ENCODE measurements at regions not wholly inside any gene's neighbourhood (a gene's known extent, or its start where the extent isn't known, plus 50 kb on each side); places are given as distances from the start of the nearest gene placed in this dataset.

DNA sequence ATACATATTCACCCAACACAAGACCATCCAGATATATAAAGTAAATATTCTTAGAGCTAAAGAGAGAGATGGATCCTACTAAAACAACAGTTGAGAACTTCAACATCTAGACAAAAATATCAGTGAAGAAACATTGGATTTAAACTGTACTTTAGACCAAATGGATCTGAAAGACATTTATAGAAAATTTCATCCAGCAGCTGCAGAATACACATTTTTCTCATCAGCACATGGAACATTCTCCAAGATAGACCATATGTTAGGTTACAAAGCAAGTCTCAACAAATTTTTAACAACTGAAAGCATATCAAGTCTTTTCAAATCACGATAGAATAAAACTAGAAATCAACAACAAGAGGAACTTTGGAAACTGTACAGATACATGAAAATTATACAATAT is 369.0 kb upstream of the CCDC54 start:
- Histone ChIP-seq H3K27ac (no peak overlapping the region), H3K4me3 (no peak overlapping the region)
- DNase-seq (ENCODE audit: low spot score): no peak
- TF ChIP-seq, protein P1, sequence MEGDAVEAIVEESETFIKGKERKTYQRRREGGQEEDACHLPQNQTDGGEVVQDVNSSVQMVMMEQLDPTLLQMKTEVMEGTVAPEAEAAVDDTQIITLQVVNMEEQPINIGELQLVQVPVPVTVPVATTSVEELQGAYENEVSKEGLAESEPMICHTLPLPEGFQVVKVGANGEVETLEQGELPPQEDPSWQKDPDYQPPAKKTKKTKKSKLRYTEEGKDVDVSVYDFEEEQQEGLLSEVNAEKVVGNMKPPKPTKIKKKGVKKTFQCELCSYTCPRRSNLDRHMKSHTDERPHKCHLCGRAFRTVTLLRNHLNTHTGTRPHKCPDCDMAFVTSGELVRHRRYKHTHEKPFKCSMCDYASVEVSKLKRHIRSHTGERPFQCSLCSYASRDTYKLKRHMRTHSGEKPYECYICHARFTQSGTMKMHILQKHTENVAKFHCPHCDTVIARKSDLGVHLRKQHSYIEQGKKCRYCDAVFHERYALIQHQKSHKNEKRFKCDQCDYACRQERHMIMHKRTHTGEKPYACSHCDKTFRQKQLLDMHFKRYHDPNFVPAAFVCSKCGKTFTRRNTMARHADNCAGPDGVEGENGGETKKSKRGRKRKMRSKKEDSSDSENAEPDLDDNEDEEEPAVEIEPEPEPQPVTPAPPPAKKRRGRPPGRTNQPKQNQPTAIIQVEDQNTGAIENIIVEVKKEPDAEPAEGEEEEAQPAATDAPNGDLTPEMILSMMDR (IDR thresholded peaks at IDR 0.05): no peak

DNA sequence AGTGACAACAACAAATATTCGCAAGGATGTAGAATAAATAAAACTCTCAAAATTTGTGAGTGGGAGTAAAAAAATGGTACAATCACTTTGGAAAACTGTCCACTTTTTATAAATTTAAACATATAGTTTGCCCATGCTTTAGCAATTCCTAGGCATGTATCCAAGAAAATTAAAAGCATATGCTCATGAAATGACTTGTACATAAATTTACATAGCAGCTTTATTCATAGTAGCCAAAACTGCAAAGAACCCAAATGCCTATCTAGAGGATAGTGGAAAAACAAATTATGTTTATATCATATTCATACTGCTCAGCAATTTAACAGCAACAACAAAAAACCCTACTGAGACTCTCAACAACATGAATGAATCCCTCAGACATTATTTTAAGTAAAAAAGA is 363.6 kb upstream of the CCDC54 start:
- Histone ChIP-seq H3K4me3 (no peak overlapping the region), H3K27ac (no peak overlapping the region)
- DNase-seq (ENCODE audit: low spot score): no peak
- TF ChIP-seq, protein P1 (IDR thresholded peaks at IDR 0.05): no peak

DNA sequence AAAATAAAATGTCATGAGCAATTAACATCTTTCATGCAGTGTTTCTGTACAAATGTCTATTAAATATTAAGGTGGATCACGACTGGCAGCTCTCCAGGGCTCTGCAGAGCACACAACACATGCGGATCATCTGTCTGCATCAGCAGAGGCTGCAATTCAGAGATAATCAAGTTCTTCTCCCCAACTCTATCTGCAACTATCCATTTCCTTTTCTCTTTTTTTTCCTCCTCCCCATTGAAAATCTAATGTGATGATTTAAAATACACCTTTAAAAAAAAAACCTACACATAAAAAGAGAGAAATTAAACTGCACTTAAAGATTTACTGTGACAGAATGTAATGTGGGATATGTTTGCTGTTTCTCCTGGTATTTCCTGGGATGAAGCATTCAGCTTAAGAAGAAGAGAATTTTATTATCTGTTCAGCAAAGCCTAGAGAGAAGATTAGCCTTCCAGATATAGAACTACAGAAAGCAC is 352.6 kb upstream of the CCDC54 start:
- TF ChIP-seq, protein P1 (IDR thresholded peaks at IDR 0.05): no peak
- no peak for DNase-seq (ENCODE audit: low spot score)
- Histone ChIP-seq H3K4me3 (no peak overlapping the region), H3K27ac (no peak overlapping the region)

DNA sequence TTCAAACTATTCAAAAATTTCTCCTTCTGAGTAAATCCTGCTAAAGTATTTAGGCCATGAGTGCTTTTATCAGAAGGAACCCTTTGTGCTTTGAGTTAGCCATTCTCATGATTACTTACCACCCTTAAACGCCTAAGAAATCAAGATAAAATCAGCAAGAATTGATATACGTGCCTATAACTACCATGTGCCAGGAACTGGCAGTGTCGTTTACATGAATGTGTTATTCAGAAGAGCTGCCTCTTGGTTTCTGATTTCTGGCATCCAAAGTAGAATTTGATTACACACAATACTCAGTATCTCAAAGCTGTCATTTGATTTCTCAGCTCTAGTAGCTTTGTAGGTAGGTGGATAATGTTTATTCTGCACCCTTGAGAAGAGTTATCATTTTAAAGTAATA is 351.3 kb upstream of the CCDC54 start:
- no peak for DNase-seq (ENCODE audit: low spot score)
- no peak overlapping the region for H3K4me3 ChIP-seq
- TF ChIP-seq, protein P1 (IDR thresholded peaks at IDR 0.05): no peak
- H3K27ac ChIP-seq: no peak overlapping the region

DNA sequence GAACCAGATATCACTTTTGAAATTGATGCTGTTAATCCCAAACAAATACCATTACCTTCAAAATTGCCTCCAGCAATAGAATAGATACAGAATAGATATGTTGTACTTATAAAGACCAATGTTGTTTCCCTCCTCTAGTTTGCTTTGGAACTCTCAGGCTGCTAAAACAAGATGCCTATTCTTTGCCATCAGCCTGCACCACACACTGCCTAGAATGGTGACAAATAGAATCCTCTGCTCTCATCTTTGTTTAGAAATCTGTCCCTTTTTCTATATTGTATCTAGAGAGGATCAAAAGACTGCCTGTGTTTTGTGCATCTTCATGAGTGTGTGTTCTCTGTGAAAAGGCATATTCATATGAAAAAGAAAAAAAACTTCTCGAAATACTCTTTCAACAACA is 349.2 kb upstream of the CCDC54 start:
- no peak overlapping the region for H3K4me3 ChIP-seq
- no peak overlapping the region for H3K27ac ChIP-seq
- TF ChIP-seq, protein P1 (IDR thresholded peaks at IDR 0.05): no peak
- no peak for DNase-seq (ENCODE audit: low spot score)

DNA sequence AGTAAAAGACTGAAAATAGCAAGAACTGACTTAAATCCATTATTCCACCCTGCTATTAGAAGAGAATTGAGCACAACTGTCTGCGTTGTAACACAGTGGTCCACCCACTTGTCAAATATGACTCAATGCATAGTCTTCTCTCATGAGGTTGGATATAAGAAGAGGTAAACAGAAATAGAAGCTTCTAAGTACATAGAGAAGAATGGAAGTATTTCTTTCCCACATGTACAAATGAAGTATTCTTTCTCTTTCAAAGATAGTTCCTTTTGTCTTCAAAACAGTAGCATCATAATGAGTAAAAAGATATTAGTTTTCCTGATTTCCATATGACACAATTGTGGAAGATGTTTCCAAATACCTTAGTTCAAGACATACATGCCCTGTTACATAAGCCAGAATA is 348.6 kb upstream of the CCDC54 start:
- TF ChIP-seq, protein P1 (IDR thresholded peaks at IDR 0.05): no peak
- Histone ChIP-seq H3K4me3 (no peak overlapping the region), H3K27ac (no peak overlapping the region)
- no peak for DNase-seq (ENCODE audit: low spot score)

DNA sequence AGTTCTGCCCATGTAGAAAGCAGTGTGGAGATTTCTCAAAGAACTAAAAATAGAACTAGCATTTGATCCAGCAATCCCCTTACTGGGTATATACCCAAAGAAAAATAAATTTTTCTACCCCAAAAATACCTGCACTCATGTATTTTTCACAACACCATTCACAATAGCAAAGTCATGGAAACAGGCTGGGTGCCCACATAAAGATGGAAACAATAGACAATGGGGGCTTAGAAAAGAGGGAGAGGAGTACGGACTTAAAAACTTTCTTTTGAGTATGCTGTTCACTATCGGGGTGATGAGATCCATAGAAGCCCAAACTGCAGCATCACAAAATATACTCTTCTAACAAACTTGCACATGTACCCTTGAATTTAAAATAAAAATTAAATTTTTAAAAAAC is 345.1 kb upstream of the CCDC54 start:
- no peak overlapping the region for H3K4me3 ChIP-seq
- no peak for DNase-seq (ENCODE audit: low spot score)
- TF ChIP-seq, protein P1 (IDR thresholded peaks at IDR 0.05): no peak
- H3K27ac ChIP-seq: no peak overlapping the region
